ENCODE measurements at regions not wholly inside any gene's neighbourhood (a gene's known extent, or its start where the extent isn't known, plus 50 kb on each side); places are given as distances from the start of the nearest gene placed in this dataset.

DNA sequence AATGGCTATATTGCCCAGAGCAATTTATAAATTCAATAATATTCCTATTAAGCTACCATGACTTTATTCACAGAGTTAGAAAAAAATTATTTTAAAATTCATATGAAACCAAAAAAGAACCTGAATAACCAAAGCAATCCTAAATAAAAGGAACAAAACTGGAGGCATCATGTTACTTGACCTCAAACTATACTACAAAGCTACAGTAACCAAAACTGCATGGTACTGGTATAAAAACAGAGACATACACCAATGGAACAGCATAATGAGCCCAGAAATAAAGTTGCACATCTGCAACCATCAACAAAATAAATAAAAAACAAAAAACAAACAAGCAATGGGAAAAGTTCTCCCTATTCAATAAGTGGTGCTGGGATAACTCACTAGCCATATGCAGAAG is 203.2 kb downstream of the RGS9 start:
- Mint-ChIP-seq H3K4me1 (no peaks in the 10 kb centered on the region), H3K36me3 (peaks cover 6% of the 10 kb centered on the region), H3K27me3 (ENCODE audit: low read depth in 2 of 2) (peaks cover 23 to 52% of the 10 kb centered on the region in 2 donors), H3K27ac (no peak overlapping the region), H3K4me3 (no peak overlapping the region), H3K9me3 (peaks cover 2% of the 10 kb centered on the region in 2 donors)
- intact Hi-C loops (cut with micrococcal nuclease), result no loop called here
- Histone ChIP-seq H3K36me3 (ENCODE audit: control insufficient read depth, insufficient read depth, low read length) (no peaks in the 10 kb centered on the region), H3K4me1 (ENCODE audit: control insufficient read depth, insufficient read depth, low read length) (no peaks in the 10 kb centered on the region), H3K27me3 (ENCODE audit: control insufficient read depth, insufficient read depth, low read length) (peaks cover 7% of the 10 kb centered on the region), H3K27ac (ENCODE audit: low read length) (no peak overlapping the region), H3K9me3 (ENCODE audit: control insufficient read depth, insufficient read depth, low read length) (no peaks in the 10 kb centered on the region), H3K4me3 (ENCODE audit: low read length) (no peak overlapping the region)
- ATAC-seq (no peak), DNase-seq (no peak)
- TF ChIP-seq, protein P1, sequence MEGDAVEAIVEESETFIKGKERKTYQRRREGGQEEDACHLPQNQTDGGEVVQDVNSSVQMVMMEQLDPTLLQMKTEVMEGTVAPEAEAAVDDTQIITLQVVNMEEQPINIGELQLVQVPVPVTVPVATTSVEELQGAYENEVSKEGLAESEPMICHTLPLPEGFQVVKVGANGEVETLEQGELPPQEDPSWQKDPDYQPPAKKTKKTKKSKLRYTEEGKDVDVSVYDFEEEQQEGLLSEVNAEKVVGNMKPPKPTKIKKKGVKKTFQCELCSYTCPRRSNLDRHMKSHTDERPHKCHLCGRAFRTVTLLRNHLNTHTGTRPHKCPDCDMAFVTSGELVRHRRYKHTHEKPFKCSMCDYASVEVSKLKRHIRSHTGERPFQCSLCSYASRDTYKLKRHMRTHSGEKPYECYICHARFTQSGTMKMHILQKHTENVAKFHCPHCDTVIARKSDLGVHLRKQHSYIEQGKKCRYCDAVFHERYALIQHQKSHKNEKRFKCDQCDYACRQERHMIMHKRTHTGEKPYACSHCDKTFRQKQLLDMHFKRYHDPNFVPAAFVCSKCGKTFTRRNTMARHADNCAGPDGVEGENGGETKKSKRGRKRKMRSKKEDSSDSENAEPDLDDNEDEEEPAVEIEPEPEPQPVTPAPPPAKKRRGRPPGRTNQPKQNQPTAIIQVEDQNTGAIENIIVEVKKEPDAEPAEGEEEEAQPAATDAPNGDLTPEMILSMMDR (IDR thresholded peaks at IDR 0.05), result no peak

DNA sequence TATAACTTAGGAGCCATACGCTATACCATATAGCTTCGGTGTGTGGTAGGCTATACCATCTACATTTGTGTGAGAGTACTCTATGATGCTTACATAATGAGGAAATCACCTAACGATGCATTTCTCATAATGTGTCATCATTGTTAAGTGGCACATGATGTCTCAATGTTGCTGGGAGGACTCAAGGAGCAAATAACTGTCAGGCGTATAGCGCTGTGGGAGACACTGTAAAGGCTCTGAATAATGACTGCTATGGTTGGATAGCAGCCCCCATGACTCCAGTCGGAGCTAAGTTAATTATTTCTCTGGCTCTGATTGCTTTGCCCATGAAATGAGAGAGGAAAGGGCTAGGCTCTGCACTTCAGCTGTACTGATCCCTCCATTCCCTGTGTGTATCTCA is 197.2 kb downstream of the RGS9 start:
- ATAC-seq, result no peak
- Mint-ChIP-seq H3K27ac (no peak overlapping the region), H3K27me3 (ENCODE audit: low read depth in 2 of 2) (peaks cover 21 to 64% of the 10 kb centered on the region in 2 donors), H3K4me1 (no peaks in the 10 kb centered on the region), H3K9me3 (peaks cover 2% of the 10 kb centered on the region in 2 donors), H3K4me3 (no peak overlapping the region), H3K36me3 (no peaks in the 10 kb centered on the region)
- Histone ChIP-seq H3K4me3 (ENCODE audit: low read length) (no peak overlapping the region), H3K27ac (ENCODE audit: low read length) (no peak overlapping the region), H3K27me3 (ENCODE audit: control insufficient read depth, insufficient read depth, low read length) (peaks cover 7% of the 10 kb centered on the region), H3K36me3 (ENCODE audit: control insufficient read depth, insufficient read depth, low read length) (no peaks in the 10 kb centered on the region), H3K4me1 (ENCODE audit: control insufficient read depth, insufficient read depth, low read length) (no peaks in the 10 kb centered on the region), H3K9me3 (ENCODE audit: control insufficient read depth, insufficient read depth, low read length) (no peaks in the 10 kb centered on the region)
- no peak for DNase-seq
- TF ChIP-seq, protein P1 (IDR thresholded peaks at IDR 0.05), result no peak
- WGBS (ENCODE audit: insufficient coverage), result 91% methylated on average over 6 of the region's 6 CpGs
- intact Hi-C loops (cut with micrococcal nuclease), result no loop called here

DNA sequence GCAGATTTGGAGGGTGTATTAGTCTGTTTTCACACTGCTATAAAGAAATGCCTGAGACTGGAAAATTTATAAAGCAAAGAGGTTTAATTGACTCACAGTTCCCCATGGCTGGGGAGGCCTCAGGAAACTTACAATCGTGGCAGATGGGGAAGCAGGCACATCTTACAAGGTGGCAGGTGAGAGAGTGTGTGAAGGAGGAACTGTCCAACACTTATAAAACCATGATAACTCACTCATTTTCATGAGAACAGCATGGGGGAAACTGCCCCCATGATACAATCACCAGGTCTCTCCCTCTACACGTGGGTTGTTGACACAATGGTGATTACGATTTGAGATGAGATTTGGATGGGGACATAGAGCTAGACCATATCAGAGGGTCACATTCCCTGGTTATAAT is 195.6 kb downstream of the RGS9 start:
- H3K27ac ChIP-seq (ENCODE audit: low read length), result no peak overlapping the region
- Mint-ChIP-seq H3K27me3 (ENCODE audit: low read depth in 2 of 2) (peaks cover 21 to 57% of the 10 kb centered on the region in 2 donors), H3K4me1 (no peaks in the 10 kb centered on the region), H3K36me3 (no peaks in the 10 kb centered on the region), H3K9me3 (no peaks in the 10 kb centered on the region), H3K27ac (no peak overlapping the region), H3K4me3 (no peak overlapping the region)
- H3K4me3 ChIP-seq (ENCODE audit: low read length), result no peak overlapping the region
- ATAC-seq (no peak), DNase-seq (no peak)
- TF ChIP-seq, protein P1 (IDR thresholded peaks at IDR 0.05), result no peak
- no peaks in the 10 kb centered on the region for H3K9me3 ChIP-seq (ENCODE audit: control insufficient read depth, insufficient read depth, low read length)
- intact Hi-C loops (cut with micrococcal nuclease), result no loop called here
- H3K4me1 ChIP-seq (ENCODE audit: control insufficient read depth, insufficient read depth, low read length), result no peaks in the 10 kb centered on the region
- peaks cover 7% of the 10 kb centered on the region for H3K27me3 ChIP-seq (ENCODE audit: control insufficient read depth, insufficient read depth, low read length)
- H3K36me3 ChIP-seq (ENCODE audit: control insufficient read depth, insufficient read depth, low read length), result no peaks in the 10 kb centered on the region
- 85% methylated on average over 2 of the region's 3 CpGs for WGBS (ENCODE audit: insufficient coverage)

DNA sequence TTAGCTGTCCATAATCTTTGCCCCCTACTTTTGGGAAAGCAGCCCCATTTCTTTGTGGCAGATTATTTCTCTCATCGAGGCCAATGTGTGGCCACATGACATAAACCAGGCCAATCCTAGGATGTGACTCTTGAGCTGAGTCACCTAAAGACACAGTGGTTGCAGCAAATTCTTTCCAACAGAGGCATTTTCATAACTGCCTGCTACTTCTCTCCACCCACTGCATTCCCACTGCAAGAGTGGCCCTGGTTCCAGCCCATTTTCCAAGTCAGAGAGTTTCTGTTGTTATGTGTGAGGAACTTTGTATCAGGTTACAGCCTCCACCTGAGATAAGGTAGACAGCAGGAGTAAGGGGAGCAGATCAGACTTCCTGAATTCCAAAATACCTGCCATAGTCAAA is 195.2 kb downstream of the RGS9 start:
- intact Hi-C loops (cut with micrococcal nuclease), result no loop called here
- H3K36me3 Mint-ChIP-seq, result no peaks in the 10 kb centered on the region
- H3K4me1 ChIP-seq (ENCODE audit: control insufficient read depth, insufficient read depth, low read length), result no peaks in the 10 kb centered on the region
- H3K27me3 ChIP-seq (ENCODE audit: control insufficient read depth, insufficient read depth, low read length), result peaks cover 7% of the 10 kb centered on the region
- ATAC-seq (no peak), DNase-seq (no peak)
- WGBS (ENCODE audit: insufficient coverage), result 93% methylated on average over 1 of the region's 1 CpG
- TF ChIP-seq, protein P1 (IDR thresholded peaks at IDR 0.05), result no peak
- no peak overlapping the region for H3K4me3 ChIP-seq (ENCODE audit: low read length)
- no peak overlapping the region for H3K4me3 Mint-ChIP-seq
- no peaks in the 10 kb centered on the region for H3K4me1 Mint-ChIP-seq
- H3K9me3 Mint-ChIP-seq, result no peaks in the 10 kb centered on the region
- H3K27me3 Mint-ChIP-seq (ENCODE audit: low read depth in 2 of 2), result peaks cover 19 to 53% of the 10 kb centered on the region in 2 donors
- no peaks in the 10 kb centered on the region for H3K9me3 ChIP-seq (ENCODE audit: control insufficient read depth, insufficient read depth, low read length)
- no peak overlapping the region for H3K27ac ChIP-seq (ENCODE audit: low read length)
- H3K36me3 ChIP-seq (ENCODE audit: control insufficient read depth, insufficient read depth, low read length), result no peaks in the 10 kb centered on the region
- H3K27ac Mint-ChIP-seq, result no peak overlapping the region

All from natural killer cell (primary cell).